Skeletal muscle cell (primary cell): ENCODE measurements at regions not wholly inside any gene's neighbourhood (a gene's known extent, or its start where the extent isn't known, plus 50 kb on each side); places are given as distances from the start of the nearest gene placed in this dataset.
"Not testable (repeated sequence)": the region's sequence is repeated elsewhere in the genome, so short reads cannot be mapped to it uniquely, and the experiment has no call there.

Experiments used
- DNase-seq: peaks from one replicate; pipeline ENCODE4 v3.0.0-alpha.2; 2010; ENCODE audit warnings: low read depth
- H3K4me3 ChIP-seq: 2 replicates; pipeline ENCODE4 v1.5.1; 2011; ENCODE audit warnings: low read depth, mild to moderate bottlenecking, control low read depth, low read length, moderate library complexity

GRCh38 chr6:27143020-27143388 lies 104.5 kb upstream of the PRSS16 start:
- DNase-seq, H3K4me3 ChIP-seq: not testable (repeated sequence)

GRCh38 chr6:27143474-27144026 lies 104.0 kb upstream of the PRSS16 start:
- DNase-seq = no peak
- H3K4me3 ChIP-seq = no peak overlapping the region

GRCh38 chr6:27144740-27145079 lies 102.8 kb upstream of the PRSS16 start:
- H3K4me3 ChIP-seq = peak overlapping the region; percentile 79
- no peak for DNase-seq

- peak overlapping the region; percentile 79 for H3K4me3 ChIP-seq
- DNase-seq = peak; percentile 71
Observed at GRCh38 chr6:27145731-27146455, 101.6 kb upstream of the PRSS16 start.

DNA sequence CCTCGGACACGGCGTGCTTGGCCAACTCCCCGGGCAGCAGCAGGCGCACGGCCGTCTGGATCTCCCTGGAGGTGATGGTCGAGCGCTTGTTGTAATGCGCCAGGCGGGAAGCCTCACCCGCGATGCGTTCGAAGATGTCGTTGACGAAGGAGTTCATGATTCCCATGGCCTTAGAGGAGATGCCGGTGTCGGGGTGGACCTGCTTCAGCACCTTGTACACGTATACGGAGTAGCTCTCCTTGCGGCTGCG lies 101.1 kb upstream of the PRSS16 start:
- not testable (repeated sequence) for DNase-seq
- H3K4me3 ChIP-seq = peak overlapping the region; percentile 79

GRCh38 chr6:27146706-27147505 lies 100.6 kb upstream of the PRSS16 start:
- peak; percentile 99 for DNase-seq
- peak overlapping the region; percentile 79 for H3K4me3 ChIP-seq

- no peak for DNase-seq
- no peak overlapping the region for H3K4me3 ChIP-seq
Observed at GRCh38 chr6:27148404-27148795, 99.1 kb upstream of the PRSS16 start.

GRCh38 chr6:27149150-27149549 lies 98.4 kb upstream of the PRSS16 start:
- DNase-seq = no peak
- no peak overlapping the region for H3K4me3 ChIP-seq

DNA sequence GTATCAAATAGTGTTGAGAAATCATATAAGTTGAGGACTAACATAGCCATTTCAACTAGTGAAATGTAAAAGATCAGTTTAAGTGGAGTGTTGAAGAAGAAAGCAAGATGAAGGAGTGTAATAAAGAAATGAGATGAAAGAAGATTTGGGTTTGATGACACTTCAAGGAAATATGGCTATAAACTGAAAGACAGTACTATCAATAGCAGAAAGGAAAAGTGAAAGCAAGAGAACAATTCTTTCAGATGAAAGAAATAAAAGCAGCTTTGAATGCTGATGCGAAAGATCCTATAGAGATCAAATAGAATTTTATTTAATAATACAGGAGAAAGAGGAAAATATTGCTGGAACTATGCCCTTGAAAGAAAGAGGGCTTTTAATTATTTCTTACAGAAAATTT lies 92.8 kb upstream of the PRSS16 start:
- H3K4me3 ChIP-seq = no peak overlapping the region

GRCh38 chr6:27156874-27157458 lies 90.5 kb upstream of the PRSS16 start:
- no peak for DNase-seq
- H3K4me3 ChIP-seq = peak overlapping the region; percentile 55

More for the DNA sequence above, 92.8 kb upstream of the PRSS16 start:
- no peak for DNase-seq

DNA sequence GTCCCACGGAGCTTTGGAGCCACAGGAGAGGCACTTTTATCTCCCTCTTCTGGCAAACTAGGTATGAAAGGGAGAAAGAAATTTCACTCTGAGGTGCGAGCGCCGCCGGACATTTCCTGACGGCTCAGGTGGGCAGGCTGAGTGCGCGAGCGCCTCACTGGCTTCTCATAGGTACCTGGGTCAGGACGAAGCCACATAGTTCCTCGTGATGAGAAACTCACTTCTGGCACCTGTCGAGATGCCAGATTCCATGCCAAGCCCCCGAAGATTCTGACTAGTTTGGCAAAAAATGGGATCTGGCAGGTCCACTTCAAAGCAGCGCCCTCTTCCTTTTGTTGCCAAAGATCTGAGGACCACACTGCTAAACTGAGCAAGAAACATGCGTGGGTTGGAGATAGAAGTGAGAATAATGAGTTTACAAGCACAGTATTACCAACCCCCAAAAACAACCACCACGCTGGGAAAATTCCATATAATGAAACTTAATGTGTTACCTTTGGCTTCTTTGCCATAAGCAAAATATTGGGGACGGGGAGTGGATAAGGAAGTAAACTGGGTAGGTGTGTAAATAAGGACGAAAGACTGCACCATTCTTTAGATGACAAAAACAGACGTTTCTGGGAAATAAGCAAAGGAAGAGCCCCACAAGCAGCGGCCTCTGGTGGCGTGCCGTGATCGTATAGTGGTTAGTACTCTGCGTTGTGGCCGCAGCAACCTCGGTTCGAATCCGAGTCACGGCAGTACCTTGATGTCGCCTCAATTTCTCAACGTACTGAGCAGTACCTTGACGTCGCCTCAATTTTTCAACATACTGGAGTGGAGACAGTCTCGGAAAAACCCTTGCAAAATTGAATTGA lies 89.8 kb upstream of the PRSS16 start:
- H3K4me3 ChIP-seq = peak overlapping the region; percentile 55

DNA sequence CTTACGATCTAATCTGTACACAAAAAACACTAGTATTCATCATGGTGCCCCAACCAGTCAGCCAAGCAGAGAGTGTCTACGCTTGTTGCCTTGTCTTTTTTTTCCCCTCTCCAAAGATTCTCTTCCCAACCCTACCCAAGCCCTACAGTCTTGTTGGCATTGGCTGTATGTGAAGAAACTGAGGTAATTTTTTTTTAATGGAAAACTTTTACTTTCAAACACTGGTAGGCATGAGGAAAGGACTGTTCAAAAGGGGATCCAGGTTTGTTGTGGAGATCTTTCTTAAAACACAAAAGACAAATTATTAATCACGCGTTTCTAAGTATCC lies 89.2 kb upstream of the PRSS16 start:
- no peak overlapping the region for H3K4me3 ChIP-seq
- DNase-seq = no peak

More for the DNA sequence above, 89.8 kb upstream of the PRSS16 start:
- no peak for DNase-seq

DNA sequence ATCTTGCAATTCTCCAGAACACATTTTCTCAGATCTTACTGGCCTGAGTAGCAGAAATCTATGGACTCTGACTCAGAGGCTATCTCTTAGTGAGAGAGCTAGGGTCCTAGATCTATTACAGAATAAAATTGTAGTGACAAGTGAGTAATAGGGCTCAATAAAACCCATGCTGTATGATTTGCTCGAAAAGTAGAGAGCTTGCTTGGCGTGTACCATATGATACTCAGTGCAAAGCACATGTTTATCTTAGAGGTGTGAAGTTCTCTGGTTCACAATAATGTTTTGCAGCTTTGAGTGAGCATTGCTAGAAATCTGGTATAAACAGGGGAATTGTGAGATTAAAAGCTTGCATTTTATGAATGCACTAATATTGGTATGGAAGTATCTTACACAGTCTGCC lies 87.8 kb upstream of the PRSS16 start:
- no peak for DNase-seq
- no peak overlapping the region for H3K4me3 ChIP-seq

DNA sequence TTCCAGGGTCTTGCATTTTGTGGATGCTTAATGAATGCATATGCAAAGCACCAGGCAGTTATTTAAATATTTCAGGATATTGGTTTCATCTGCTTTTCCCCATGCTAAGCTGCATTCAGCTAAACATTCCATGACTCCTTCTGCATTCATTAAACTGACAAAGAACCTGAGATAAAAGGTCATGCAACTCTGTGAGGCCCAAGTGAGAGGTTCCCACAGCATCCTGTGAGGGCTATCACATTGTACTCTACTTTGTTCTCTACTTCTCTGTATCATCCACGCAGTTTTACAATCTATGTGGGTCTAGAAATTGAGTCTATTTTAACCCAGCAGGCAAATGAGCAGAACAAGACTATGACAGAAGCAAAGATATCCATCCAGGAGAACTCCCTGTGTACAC lies 86.4 kb upstream of the PRSS16 start:
- H3K4me3 ChIP-seq = no peak overlapping the region
- no peak for DNase-seq

DNA sequence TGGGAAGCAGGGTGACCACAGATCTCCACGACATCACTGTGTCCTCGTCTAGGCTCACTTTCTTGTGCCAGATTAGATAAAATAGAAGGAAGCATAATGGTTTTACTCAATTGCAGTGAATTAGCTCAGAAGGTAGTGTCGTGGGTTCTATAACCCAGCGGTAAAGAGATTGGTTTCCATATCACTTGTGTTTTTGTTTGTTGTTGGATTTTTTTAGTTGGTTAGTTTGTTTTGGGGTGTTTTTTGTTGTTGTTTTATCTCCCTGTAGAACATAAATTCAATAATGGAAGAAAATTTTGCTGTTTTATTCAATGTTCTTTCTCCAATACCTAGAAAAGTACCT lies 85.9 kb upstream of the PRSS16 start:
- H3K4me3 ChIP-seq = no peak overlapping the region

DNA sequence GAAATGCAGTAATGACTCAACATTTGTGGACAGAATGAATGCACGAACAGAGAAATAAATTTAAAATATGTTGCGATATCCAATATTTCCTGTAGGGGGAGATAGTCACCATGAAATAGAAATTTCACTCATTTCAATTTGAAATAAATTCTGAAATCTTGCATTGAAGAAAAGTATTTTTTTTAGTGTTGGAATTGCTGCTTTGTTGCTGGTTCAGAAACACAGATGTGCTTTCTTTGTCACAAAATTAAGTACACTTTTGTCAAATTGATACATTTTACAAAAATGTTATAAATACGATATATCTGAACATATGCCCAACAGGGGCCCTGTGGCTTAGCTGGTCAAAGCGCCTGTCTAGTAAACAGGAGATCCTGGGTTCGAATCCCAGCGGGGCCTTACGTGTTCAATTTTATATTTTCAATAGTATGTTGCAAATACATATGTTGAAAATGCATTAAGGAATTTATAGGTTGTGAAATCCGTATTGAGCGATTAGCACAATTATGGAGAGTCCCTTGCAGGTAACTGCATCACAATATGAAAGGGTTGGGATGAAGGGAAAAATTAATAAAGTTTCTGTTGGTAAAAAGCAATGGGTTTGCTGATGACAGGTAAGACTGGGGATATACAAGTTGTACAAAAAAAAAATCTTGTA lies 85.4 kb upstream of the PRSS16 start:
- H3K4me3 ChIP-seq = no peak overlapping the region
- no peak for DNase-seq

More for the DNA sequence above, 85.9 kb upstream of the PRSS16 start:
- no peak for DNase-seq

GRCh38 chr6:27163834-27164233 lies 83.7 kb upstream of the PRSS16 start:
- no peak for DNase-seq
- no peak overlapping the region for H3K4me3 ChIP-seq

DNA sequence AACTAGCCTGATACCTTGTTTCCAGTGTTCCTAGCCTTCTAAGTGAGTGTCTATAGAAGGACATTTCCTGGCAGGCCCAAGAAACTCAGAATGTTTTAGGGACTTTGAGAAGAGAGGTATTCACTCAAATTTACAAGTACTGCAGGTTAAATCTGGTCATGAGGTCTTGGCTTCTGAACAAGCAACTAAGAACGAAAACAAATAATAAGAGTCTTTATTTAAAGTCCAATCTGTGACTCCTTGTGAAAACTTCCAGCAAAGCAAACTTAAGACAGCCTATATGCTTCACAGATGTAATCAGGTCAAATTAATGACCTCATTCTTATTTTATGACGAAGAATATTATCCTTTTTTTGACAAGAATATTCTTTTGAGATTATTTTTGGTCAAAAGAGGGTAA lies 79.4 kb upstream of the PRSS16 start:
- no peak overlapping the region for H3K4me3 ChIP-seq
- no peak for DNase-seq

GRCh38 chr6:27168586-27169443 lies 78.7 kb upstream of the PRSS16 start:
- no peak overlapping the region for H3K4me3 ChIP-seq
- no peak for DNase-seq
